GM19193 (cell line): ENCODE measurements at regions not wholly inside any gene's neighbourhood (a gene's known extent, or its start where the extent isn't known, plus 50 kb on each side); places are given as distances from the start of the nearest gene placed in this dataset.

Experiments used
- POLR2A ChIP-seq: IDR thresholded peaks from 4 replicates; pipeline ENCODE4 v1.6.1; 2011; ENCODE audit not compliant: insufficient read depth, insufficient read length; ENCODE audit errors: extremely low read depth

DNA sequence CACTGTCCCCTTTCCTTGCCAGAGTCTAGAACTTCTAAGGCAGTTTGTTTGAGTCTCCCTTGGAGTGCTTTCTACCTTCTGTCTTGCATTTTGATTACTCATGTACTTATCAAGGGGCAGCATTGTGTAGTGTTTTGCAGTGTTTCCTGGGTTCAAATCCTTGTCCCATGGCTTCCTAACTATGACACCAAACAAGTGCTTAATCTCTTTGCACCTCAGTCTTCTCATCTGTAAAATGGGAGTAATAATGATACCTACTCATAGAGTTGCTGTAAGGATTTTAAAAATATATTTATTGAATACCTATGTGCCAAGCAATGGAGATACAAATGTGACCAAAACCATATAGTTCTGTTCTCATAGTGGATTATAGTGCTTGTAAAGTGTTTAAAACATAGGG is 105.5 kb upstream of the PKDCC start:
- TF ChIP-seq POLR2A: no peak

DNA sequence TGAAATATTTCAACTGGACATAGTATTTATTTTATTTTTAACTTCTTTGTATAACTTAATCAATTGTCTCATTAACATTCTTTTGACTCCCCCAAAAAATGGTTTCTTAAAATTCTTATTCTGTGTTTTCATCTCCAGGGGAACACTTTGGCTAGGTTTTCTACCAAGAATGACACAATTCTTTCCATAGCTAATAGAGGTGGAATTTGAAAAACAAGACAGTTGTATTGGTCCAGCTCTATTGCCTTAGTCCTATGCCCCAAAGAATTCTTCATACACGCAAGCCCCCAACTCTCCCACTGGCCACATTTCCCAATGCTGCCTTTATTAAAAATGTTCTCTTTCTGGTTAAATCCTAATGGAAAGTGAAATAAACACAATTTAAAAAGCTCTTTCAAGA is 104.7 kb upstream of the PKDCC start:
- TF ChIP-seq POLR2A: no peak

DNA sequence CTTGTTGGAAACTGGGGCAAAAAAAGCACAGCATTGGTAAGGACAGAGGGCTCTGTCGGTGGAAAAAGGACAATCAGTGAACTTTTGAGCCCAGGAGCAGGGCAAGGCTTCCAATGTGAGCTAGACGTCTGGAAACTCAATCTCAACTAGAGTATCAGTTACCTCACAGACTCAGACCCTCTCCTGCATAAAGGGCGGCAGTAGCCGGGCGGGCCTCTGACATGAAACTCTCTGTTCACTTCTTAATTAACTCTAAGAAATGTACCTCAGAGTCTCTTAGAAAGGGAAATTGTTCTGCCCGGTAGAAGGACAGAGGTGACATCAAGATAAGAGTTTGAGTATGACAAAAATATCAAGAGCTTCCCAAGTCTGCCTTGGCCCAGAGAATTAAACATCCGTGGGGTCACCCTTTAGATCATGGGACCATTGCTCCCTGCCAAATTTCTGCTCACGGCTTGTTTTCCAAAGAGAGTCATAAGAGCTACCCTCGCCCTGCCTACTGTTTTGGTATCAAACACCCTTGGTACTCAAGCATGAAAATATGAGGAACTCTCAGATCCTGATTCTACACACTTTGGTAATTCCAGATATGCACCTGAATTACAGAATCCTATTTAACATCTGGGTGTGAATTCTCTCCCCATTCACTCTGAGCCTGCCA is 103.5 kb upstream of the PKDCC start:
- no peak for TF ChIP-seq POLR2A

DNA sequence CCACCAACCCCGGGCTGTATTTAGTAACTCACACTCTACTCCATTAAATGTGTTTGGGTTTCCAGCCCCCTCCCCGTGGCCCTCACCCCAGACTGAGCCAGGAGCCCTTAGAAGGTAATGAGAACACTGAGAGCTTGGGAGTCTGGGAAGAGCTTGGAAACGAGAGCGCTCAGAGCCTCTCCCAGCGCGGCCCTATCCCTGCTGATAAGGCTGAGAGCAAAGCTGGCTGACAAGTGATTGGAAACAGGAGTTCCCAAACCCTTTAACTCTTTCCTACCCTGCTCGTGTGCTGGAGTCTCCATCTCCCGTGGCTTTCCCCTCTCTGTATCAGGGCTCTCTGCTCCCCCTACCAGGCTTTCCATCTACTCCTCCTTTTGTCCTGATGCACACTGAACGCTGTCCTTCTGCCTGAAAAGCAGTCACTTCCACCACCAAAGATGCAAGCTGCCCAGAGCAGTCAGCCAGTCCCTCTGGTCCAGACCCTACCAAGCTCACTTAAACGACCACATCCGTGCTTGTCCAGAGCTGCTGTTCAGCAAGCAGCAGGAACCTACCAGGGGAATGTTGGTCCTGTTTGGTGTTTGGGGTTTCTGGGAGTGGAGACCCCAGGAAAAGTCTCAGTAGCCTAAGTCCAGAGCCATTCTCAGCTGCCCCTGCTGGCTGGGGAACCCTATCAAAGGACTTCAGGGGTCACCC is 100.0 kb upstream of the PKDCC start:
- TF ChIP-seq POLR2A: no peak

DNA sequence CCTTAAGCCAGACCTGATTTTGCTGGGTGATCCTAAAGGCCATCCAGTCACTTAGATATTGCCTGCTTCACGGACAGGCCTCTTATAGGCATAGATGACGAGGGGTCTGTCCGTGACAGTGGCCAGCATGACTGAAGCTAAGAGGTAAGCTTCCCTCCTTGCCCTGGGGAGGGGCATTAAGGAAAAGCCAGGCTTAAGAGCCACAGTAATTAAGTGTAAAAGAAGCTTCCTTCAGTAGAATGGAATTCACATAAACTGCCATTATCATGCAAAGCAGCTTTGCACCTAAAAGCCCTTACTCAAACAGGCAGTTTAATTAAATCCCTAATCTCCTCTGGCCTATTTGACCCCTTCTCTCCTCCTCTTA is 99.4 kb upstream of the PKDCC start:
- no peak for TF ChIP-seq POLR2A

DNA sequence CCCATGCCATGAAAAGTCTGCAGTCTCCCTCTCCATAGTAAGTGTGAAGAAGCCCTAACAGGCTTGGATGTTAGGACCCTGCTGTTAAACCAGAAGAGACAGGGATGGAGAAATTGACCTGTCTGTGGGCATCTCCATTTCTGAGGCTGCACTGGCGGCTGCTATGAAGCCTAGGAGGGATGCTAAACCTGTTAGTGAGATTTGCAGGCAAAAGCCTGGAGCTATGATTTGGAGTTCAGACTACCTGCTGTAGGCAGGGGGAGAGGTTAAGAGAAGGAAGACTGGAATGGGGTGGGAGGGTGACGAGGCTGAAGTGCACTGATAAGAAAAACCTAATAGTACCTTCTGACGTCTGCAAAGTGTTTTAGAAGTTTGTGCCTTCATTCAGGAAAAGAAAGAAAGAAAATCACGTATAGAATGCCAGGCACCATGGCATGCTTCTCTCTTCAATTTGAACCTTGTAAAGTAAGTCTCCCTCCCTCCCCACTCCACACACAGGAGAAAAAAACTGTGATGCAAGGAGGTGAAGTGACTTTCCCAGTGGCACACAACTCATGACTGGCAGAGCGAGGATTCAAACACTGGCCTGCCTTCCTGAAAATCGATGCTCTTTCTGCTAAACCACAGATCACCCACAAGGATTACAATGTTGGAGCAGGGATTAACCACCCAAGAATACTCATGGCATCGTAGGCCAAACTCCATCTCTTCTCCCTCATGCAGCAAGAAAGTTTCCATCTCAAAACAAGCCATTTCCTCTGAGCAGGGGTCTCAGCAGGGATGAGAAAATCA is 98.5 kb upstream of the PKDCC start:
- no peak for TF ChIP-seq POLR2A

DNA sequence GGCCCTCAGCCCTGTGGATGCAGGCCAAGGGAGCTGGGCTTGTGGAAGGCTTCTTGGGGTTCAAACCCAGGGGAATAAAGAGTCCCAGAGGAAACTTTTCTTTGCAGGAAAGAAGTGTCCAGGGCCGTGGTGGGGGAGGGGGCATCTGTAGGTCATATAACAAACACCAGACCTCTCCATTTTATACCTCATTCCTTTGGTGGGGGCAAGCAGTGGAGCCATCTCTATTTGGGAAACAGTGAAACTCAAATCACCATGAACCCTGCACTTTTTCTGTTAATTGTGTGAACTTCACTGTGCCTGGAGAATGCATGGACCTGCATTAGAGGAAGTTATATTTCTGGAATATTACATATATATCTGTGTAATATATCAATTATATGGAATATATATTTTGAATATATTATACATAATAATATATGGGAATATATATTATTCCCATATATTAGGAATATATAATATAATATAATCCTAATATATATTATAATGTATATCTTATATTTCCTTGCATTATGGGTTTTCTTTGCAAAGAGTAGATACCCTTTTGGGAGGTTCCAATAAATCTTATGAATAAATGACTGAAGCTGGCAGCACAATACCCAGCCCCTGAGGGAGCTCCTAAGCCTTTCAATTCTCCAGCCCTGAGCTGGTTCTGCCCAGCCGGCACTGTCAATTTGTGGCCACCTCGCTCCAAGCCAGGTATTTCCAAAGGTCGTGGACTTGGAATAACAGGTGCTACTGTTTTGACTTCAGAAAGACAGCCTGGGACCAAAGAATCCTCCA is 97.7 kb upstream of the PKDCC start:
- no peak for TF ChIP-seq POLR2A

DNA sequence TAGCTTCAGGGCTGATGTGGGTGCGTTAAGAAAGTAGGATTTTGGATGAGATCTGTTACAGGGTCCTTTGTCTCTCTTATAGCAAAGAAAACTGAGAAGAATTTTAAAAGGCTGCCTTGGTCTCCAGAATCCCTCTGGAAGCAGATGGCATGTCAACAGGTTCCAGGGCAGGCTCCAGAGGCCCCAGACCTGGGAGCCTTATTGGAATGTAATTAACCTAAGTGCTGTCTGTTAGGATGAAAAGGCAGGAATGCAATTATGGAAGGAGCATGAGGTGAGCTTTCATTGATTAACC is 97.2 kb upstream of the PKDCC start:
- no peak for TF ChIP-seq POLR2A

DNA sequence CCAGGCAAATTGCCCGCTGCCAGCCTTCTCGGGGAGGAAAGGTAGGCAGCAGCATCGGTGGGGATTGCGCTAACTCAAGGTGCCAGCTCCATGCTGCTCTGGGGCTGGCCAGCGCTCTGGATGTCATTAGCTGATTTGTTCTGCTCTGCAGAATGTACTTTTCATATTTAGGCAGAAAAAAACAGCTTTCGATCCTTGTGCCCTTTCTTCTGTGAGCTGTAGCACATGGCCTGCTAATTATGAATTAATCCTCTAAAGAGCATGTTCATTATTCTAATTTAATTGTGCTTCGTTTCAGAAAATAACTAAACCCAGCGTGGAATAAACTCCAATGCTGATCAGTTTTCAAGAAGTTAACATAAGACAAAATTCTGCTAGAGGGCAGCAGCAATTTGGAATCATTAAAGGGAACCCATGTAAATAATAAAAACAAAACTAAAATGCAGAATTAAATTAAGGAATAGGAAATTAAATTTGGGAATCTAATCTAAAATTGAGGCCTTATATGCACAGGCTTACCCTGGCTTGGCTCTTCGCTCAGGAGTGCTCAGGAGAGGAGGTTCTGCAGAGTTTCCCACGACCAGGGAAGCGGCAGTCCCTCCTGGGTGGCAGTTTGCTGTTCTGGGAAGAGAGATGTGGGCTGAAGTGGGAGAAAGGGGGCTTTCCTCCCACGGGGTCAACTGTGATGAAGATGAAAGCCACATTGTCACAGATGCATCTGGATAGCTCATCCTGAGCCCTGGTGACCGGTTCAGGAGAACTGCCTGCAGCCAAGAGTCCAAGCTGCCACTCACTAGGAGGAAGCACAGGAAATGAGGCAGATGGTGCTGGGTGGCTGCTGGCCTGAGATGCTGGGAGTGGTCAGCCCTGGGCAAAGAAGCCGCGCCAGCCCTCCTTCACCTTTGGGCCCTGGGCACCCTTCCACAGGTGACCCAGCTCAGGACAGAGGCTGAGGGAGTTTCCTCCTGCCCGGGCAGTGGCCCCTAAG is 93.2 kb upstream of the PKDCC start:
- no peak for TF ChIP-seq POLR2A

DNA sequence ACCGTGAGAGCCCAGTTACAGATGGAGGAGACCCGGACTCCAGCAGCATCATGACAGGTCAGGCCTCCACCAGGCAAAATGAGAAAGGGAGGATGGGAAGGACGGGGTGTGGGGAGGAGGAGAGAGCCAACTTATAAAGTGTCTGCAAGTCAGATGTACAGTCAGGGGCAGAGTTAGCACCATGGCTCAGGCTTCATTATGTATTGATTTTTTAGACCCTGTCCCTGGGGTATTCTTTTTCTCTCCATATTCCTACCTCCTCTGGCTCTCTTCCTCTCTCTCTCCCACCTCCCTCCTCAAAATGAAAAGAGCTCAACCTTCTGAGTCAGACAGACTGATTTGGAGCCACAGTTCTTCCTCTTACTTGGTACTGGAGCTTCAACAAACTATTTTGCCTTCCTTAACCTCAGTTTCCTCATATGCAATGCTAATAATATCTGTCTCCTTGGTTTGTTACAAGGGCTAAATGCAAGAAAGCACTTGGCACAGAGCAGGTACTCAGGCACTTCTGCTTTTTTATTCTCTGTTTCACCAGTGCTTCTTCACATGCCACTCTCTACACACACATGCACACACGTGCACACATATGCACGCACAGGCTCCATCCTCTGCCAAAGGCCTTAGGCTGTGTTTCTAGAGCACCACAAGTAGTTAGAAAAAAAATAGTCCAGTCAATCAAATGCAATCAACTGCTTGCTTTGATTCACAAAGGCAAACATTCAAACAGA is 92.3 kb upstream of the PKDCC start:
- TF ChIP-seq POLR2A: no peak

DNA sequence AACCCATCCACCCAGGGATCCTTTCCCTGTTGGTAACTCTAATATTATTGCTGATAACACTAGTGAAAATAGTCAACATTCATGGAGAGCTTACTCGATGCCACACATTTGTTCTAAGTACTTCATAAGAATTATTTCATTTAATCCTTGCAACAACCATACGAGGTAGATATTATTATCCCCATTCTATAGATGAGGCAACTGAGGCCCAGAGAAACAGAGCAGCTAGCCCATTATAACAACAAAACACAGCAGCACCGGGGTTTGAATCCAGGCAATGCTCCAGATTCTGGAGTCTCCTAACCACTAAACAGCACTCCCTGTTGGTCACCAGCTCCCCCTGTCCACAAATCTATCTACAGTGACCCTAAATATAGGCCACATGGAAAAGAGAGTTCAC is 90.4 kb upstream of the PKDCC start:
- TF ChIP-seq POLR2A: no peak

DNA sequence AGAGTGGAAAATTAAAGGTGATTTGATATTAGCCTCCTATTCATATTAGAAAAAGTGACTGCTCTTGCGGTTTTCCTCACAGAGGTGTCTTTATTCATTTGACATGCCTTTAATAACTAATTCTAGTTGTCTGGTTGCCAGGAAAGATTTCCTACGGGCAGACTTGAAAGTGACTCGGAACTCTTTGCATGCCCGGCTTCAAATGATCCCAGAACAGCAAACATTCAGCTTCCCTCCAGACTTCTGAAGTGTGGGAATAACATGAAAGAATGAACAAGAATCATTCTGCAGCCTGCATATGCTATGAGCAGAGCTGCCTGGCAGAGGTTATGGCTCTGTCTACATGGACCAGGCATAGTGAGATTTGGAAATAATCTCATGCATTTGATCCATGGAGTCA is 89.6 kb upstream of the PKDCC start:
- no peak for TF ChIP-seq POLR2A

DNA sequence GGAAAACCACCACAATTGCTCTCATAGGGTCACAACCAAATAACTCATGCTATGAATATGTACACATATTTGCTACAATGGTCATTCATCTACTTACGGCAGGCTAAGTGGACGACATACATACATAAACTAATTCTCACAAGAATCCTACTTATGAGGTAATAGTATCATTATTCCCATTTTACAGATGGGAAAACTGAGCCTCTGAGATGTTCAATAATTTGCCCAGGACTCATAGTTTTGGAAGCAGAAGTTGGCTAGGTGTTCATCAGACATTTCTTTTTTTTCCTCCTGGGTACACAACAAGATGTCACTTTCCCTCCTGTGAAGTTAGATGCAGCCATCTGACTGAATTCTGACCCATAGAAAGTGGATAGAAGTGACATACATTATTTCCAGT is 89.0 kb upstream of the PKDCC start:
- no peak for TF ChIP-seq POLR2A

DNA sequence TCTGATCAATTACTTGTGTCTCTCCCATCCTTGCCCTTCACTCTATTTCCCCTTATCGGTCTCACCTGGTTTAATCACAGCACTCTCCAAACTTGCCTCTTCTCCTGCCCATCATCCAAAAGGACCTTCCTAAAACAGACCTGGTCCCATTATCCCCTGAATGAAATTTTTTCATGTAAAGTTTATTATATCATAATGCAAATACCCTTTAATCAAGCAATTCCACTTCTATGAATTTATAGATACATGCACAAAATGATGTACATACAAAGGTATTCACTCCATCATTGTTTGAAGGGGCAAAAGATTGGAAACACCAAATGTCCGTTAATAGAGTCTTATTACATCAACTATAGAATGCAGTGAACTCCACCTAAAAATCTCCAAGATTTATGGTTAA is 88.1 kb upstream of the PKDCC start:
- no peak for TF ChIP-seq POLR2A
